Caco-2 (cell line): ENCODE measurements at regions not wholly inside any gene's neighbourhood (a gene's known extent, or its start where the extent isn't known, plus 50 kb on each side); places are given as distances from the start of the nearest gene placed in this dataset.

Experiments
- BruUV-seq: library from RNA; stranded (reverse); fragments of 400-500 nt; replicated peaks from 2 replicates; lab custom pipeline; 2021; lab: Mats Ljungman, UMichigan
- CTCF ChIA-PET: fragments of 300-600 bp; sonication (Branson Sonifier 250); formaldehyde crosslinking; loops from one replicate; lab custom pipeline; 2022; ENCODE audit warnings: antibody characterized with exemption; lab: Charles Lee
- POLR2A ChIA-PET: fragments of 300-600 bp; sonication (Branson Sonifier 250); formaldehyde crosslinking; loops from one replicate; lab custom pipeline; 2022; ENCODE audit warnings: antibody characterized with exemption; lab: Charles Lee
- DNase-seq, 2 experiments: peaks; one replicate each; pipeline versions ENCODE4 v3.0.0 to v3.0.0-alpha.2; 2020 to 2022
- H3K27me3 ChIP-seq: replicated peaks from 2 replicates; pipeline ENCODE4 v1.6.0; 2011; ENCODE audit warnings: low read length; ENCODE audit not compliant: control insufficient read depth, insufficient read depth
- H3K36me3 ChIP-seq: 2 replicates; pipeline ENCODE4 v1.5.1; 2011; ENCODE audit warnings: low read length; ENCODE audit not compliant: control insufficient read depth, insufficient read depth
- H3K4me1 ChIP-seq: fragments of 250-450 bp; sonication (Bioruptor Pico); 2 replicates; pipeline ENCODE4 v1.5.1; 2020; ENCODE audit warnings: mild to moderate bottlenecking
- H3K4me3 ChIP-seq: 2 replicates; pipeline ENCODE4 v1.5.1; 2011; ENCODE audit warnings: low read depth, mild to moderate bottlenecking, control low read depth, low read length
- H3K9me3 ChIP-seq: fragments of 250-450 bp; sonication (Bioruptor Pico); 2 replicates; pipeline ENCODE4 v1.5.1; 2020; ENCODE audit warnings: mild to moderate bottlenecking, moderate library complexity
- H3K27ac Mint-ChIP-seq: one replicate; pipeline ENCODE4 v1.8.0; 2022; ENCODE audit warnings: mixed read lengths; ENCODE audit not compliant: unreplicated experiment
- H3K27me3 Mint-ChIP-seq: one replicate; pipeline ENCODE4 v1.8.0; 2022; ENCODE audit warnings: mixed read lengths; ENCODE audit not compliant: insufficient read depth, unreplicated experiment
- H3K36me3 Mint-ChIP-seq: one replicate; pipeline ENCODE4 v1.8.0; 2022; ENCODE audit warnings: mild to moderate bottlenecking, mixed read lengths; ENCODE audit not compliant: insufficient read depth, unreplicated experiment
- H3K4me1 Mint-ChIP-seq: one replicate; pipeline ENCODE4 v1.8.0; 2022; ENCODE audit warnings: low read depth, mixed read lengths; ENCODE audit not compliant: unreplicated experiment
- H3K4me3 Mint-ChIP-seq: one replicate; pipeline ENCODE4 v1.8.0; 2022; ENCODE audit warnings: mild to moderate bottlenecking, moderate library complexity, mixed read lengths; ENCODE audit not compliant: unreplicated experiment
- H3K9me3 Mint-ChIP-seq: one replicate; pipeline ENCODE4 v1.8.0; 2022; ENCODE audit warnings: mixed read lengths; ENCODE audit not compliant: unreplicated experiment
- CTCF ChIP-seq, 2 experiments: fragments of 200-600 bp in 1 of 2; IDR thresholded peaks; 1 replicate in 1 of 2; 2 replicates in 1 of 2; pipeline versions ENCODE4 v1.5.1 to v1.8.0; 2011 to 2022; ENCODE audit warnings: antibody characterized with exemption in 1 of 2, control low read depth in 1 of 2, inconsistent platforms in 1 of 2, low read depth in 1 of 2, low read length in 1 of 2, mild to moderate bottlenecking in 1 of 2, moderate library complexity in 1 of 2; ENCODE audit not compliant: insufficient read depth in 1 of 2, severe bottlenecking in 1 of 2, unreplicated experiment in 1 of 2
- intact Hi-C: fragments of 100-400 bp; cut with micrococcal nuclease; formaldehyde crosslinking; loops from one replicate; pipeline ENCODE4 v1.10.0; 2022; ENCODE audit not compliant: unreplicated experiment

- Mint-ChIP-seq H3K27me3 (no peaks in the 10 kb centered on the region), H3K4me3 (no peak overlapping the region), H3K4me1 (no peaks in the 10 kb centered on the region), H3K9me3 (no peaks in the 10 kb centered on the region), H3K36me3 (no peaks in the 10 kb centered on the region), H3K27ac (no peak overlapping the region)
- Histone ChIP-seq H3K36me3 (no peaks in the 10 kb centered on the region), H3K9me3 (no peaks in the 10 kb centered on the region), H3K4me1 (0 out of 2 replicates have a peak, but pooled peaks cover 6% of the 10 kb centered on the region), H3K27me3 (no peaks in the 10 kb centered on the region), H3K4me3 (no peak overlapping the region)
- DNase-seq: no peak
- BruUV-seq: no TSS peak
- ChIA-PET CTCF (no interaction called here), POLR2A (no interaction called here)
- intact Hi-C loops: no loop called here
- TF ChIP-seq CTCF (IDR thresholded peaks at IDR 0.05; ENCODE audit: insufficient read depth in 1 of 2, low read depth in 1 of 2, low read length in 1 of 2, severe bottlenecking in 1 of 2, unreplicated experiment in 1 of 2): no peak
Measured at GRCh38 chr9:2481216-2481615, 140.4 kb upstream of the VLDLR start.

GRCh38 chr9:2486988-2487387, 134.6 kb upstream of the VLDLR start:
- no peaks in the 10 kb centered on the region for H3K36me3 ChIP-seq
- BruUV-seq: no TSS peak
- ChIA-PET POLR2A (no interaction called here), CTCF (no interaction called here)
- no peak overlapping the region for H3K27ac Mint-ChIP-seq
- H3K4me3 Mint-ChIP-seq: no peak overlapping the region
- no peaks in the 10 kb centered on the region for H3K9me3 Mint-ChIP-seq
- H3K4me1 ChIP-seq: 0 out of 2 replicates have a peak, but pooled peaks cover 6% of the 10 kb centered on the region
- intact Hi-C loops: no loop called here
- no peaks in the 10 kb centered on the region for H3K27me3 Mint-ChIP-seq
- no peaks in the 10 kb centered on the region for H3K36me3 Mint-ChIP-seq
- DNase-seq: no peak
- H3K9me3 ChIP-seq: no peaks in the 10 kb centered on the region
- no peaks in the 10 kb centered on the region for H3K27me3 ChIP-seq
- no peaks in the 10 kb centered on the region for H3K4me1 Mint-ChIP-seq
- H3K4me3 ChIP-seq: no peak overlapping the region
- TF ChIP-seq CTCF (IDR thresholded peaks at IDR 0.05; ENCODE audit: insufficient read depth in 1 of 2, low read depth in 1 of 2, low read length in 1 of 2, severe bottlenecking in 1 of 2, unreplicated experiment in 1 of 2): no peak

DNA sequence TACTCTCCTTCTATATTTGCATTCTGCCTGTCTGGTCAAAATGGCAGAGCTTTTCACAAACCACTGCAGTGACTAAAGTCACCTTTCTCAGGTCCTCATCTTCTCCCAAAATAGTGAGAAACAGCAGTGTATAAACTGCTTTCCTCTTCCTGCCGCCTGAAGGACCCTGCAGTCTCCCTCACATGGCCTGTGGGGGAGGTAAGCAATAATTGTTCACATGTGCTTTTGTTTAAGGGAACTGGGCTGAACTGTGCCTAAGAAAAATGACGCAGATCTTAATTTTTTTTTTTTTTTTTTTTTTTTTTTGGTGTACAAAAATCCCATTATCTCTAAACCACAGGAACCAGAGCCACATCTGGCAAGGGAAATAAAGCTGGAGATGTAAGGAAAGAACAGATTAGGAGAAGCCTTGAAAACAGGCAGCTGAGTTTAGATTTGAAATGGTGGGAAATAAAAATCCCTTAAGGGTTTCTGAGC, 131.7 kb upstream of the VLDLR start:
- no peaks in the 10 kb centered on the region for H3K9me3 ChIP-seq
- ChIA-PET CTCF (no interaction called here), POLR2A (interaction anchor here (0.6 kb wide), 1 partner anchor 460 kb away, joined by 7 read pairs; no protein-coding TSS in a partner anchor)
- peaks cover 3% of the 10 kb centered on the region; the same call in 1 of the 2 replicates for H3K4me1 ChIP-seq
- no peaks in the 10 kb centered on the region for H3K36me3 Mint-ChIP-seq
- no peak overlapping the region for H3K4me3 Mint-ChIP-seq
- no peak overlapping the region for H3K4me3 ChIP-seq
- BruUV-seq: no TSS peak
- no peaks in the 10 kb centered on the region for H3K9me3 Mint-ChIP-seq
- no peaks in the 10 kb centered on the region for H3K4me1 Mint-ChIP-seq
- no peak overlapping the region for H3K27ac Mint-ChIP-seq
- H3K36me3 ChIP-seq: no peaks in the 10 kb centered on the region
- no peaks in the 10 kb centered on the region for H3K27me3 Mint-ChIP-seq
- no peaks in the 10 kb centered on the region for H3K27me3 ChIP-seq
- no peak for DNase-seq
- intact Hi-C loops: no loop called here
- TF ChIP-seq CTCF (IDR thresholded peaks at IDR 0.05; ENCODE audit: insufficient read depth in 1 of 2, low read depth in 1 of 2, low read length in 1 of 2, severe bottlenecking in 1 of 2, unreplicated experiment in 1 of 2): no peak
